Activated CD8-positive, alpha-beta memory T cell treated with anti-CD3 and anti-CD28 coated beads, Interleukin-2, amount 50 U/mL, for 4 hours (primary cell): ENCODE measurements at regions not wholly inside any gene's neighbourhood (a gene's known extent, or its start where the extent isn't known, plus 50 kb on each side); places are given as distances from the start of the nearest gene placed in this dataset.
"Not testable (repeated sequence)": the region's sequence is repeated elsewhere in the genome, so short reads cannot be mapped to it uniquely, and the experiment has no call there.

Source experiments
- DNase-seq: peaks from one replicate; pipeline ENCODE4 v3.0.0-alpha.2; 2020

DNA sequence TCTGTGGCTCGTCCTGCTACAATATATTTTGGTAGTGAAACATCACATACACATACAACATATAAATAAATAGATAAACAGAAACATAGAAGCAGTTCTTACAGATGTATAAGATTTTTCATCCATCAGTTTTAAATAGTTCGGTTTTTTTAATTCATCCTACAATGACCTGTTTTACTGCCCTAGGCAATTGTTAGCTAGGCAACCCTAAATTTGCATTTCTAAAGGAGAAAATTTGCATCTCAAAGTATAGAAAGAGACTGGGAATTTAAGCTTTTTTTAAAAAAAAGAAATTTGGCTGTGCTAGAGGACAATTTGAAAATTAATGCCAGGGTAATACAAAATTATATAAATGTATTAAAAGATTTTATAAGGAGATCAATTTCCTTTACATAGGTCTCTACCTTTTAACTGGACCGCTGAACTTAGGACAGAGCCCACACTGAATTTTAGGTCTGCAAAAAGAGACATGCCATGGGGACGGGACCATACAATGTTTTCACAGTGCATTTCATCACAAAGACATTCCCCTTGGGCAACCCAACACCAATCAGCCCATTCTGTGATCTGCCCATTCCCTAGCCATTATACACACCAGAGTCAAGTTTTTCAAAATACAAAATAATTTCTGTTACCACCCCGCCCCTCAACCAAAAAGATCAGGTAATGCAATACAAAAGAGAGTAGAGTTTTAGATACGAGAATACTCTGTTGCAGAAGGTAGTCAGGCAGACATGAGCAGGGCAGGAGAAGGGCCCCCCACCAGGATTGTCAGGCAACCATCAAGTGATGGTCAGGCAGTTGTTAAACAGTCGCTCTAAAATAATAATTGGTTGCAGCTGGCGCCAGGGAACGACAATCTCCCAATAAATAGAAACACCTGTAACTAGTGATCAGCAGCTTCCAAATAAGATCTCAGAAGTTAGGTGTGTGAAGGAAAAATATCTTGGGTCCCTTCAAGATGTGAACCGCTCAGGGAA lies 299.7 kb upstream of the SGCG start:
- DNase-seq: no peak

DNA sequence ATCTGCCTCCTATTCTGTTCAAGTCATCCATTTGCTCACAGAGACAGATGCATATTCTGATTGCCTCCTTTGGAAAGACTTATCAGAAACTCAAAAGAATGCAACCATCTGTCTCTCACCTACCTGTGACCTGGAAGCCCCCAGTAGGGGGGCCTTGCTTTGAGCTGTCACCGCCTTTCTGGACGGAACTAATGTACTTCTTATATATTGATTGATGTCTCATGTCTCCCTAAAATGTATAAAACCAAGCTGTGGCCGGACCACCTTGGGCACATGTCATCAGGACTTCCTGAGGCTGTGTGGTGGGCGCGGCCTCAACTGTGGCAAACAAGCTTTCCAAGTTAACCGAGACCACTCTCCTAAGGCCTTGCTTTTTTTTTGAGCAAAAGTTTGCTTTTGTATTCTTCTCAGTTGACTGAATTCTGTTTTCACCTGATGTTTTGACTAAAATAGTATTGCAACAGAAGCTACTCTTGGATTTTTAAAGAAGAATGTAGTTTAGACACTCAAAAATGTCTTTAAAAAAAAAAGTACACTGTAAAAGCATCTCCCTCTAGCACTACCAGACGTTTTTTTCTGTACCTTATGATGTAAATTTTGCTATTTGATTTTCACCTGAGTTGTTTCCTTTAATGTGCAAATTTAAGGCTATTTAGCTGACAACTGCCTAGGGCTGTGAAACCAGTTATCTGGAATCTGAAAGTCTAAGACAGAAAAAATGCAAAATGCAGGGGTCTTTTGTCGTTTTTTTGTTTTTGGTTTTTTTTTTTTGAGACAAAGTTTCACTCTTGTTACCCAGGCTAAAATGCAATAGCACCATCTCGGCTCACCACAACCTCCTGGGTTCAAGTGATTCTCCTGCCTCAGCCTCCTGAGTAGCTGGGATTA lies 298.8 kb upstream of the SGCG start:
- DNase-seq: not testable (repeated sequence)

DNA sequence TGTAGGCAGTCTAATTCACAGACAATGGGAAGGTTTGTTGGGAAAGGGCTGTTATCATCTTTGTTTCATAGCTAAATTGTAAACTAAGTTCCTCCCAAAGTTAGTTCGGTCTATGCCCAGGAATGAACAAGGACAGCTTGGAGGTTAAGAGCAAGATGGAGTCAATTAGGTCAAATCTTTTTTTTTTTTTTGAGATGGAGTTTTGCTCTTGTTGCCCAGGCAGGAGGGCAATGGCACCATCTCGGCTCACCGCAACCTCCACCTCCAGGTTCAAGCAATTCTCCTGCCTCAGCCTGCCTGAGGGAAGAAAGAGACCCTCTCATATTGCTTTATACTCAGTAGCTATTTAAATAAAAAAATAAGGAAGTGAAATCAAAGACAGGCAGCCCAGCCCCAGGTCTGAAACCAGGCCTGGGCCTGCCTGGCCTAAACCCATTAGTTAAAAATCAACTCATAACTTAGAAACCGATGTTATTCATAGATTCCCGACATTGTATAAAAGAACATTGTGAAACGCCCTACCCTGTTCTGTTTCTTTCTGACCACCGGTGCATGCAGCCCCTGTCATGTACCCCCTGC lies 297.4 kb upstream of the SGCG start:
- DNase-seq: no peak

DNA sequence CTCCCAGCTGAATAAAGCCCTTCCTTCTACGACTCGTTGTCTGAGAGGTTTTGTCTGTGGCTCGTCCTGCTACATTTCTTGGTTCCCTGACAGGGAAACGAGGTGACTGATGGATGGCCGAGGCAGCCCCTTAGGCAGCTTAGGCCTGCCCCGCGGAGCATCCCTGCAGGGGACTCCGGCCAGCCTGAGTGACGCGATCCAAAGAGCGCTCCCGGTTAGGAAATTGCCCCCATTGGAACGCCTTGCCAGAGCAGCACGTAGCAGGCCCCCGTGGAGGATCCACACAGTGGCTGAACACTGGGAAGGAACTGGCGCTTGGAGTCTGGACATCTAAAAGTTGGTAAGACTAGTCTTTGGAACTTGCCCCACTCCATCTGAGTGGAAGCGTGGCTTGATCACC lies 296.8 kb upstream of the SGCG start:
- no peak for DNase-seq

DNA sequence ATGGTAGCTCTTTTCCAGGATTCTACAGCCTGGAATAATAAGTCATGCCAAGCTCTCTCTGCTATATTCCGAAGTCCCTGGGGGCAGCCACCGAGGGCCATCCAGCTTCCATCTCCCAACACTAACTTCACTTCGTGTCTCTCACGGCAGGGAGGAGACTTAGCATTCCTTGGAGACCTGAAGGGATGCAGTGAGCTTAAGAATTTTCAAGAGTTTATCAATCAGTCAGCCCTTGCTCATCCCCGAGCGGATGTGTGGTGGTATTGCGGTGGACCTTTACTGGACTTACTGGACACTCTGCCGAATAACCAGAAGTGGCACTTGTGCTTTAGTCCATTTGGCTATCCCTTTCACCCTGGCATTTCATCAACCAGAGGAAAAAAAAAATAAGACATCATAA lies 294.7 kb upstream of the SGCG start:
- DNase-seq: not testable (repeated sequence)

DNA sequence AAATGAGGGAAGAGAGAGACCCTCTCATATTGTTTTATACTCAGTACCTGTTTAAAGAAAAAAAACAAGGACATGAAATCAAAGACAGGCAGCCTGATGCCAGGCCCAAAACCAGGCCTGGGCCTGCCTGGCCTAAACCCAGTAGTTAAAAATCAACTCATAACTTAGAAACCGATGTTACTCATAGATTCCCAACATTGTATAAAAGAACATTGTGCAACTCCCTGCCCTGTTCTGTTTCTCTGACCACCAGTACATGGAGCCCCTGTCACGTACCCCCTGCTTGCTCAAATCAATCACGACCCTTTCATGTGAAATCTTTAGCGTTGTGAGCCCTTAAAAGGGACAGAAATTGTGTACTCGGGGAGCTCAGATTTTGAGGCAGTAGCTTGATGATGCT lies 291.4 kb upstream of the SGCG start:
- not testable (repeated sequence) for DNase-seq

DNA sequence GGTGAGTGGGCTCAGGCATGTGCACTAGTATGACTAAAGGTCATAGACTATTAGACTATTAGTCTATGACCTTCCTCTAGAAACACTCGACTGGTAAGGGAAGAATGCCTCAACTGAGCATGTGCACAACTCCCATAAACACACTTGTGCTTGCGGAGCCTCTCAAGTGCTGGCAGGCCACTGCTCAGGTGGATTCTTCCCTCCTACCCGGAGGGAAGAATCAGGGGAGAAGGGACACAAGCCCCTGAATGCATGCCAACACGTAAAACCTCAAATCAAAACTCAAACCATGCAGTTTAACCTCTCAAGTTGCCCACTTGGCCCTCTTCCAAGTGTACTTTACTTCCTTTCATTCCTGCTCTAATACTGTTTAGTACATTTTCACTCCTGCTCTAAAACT lies 287.6 kb upstream of the SGCG start:
- DNase-seq: no peak

DNA sequence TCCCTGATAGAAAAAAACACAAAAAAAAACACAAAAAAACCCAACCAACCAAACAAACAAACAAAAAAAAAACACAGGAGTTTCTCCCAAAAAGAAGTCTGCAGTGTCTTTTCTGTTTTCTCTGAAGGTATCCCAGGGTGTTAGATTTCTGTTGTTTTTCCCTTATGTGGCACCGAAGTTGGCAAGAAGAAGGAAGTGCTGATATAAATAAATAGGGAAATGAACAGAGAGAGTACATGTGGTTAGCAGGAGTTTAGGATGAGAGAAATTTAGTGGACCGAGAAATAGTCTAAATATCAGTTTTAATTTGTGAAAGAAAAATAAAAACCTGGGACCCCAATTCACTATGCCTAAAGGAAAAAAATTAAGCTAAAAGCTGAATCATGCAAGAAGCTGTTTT lies 287.0 kb upstream of the SGCG start:
- DNase-seq: no peak

DNA sequence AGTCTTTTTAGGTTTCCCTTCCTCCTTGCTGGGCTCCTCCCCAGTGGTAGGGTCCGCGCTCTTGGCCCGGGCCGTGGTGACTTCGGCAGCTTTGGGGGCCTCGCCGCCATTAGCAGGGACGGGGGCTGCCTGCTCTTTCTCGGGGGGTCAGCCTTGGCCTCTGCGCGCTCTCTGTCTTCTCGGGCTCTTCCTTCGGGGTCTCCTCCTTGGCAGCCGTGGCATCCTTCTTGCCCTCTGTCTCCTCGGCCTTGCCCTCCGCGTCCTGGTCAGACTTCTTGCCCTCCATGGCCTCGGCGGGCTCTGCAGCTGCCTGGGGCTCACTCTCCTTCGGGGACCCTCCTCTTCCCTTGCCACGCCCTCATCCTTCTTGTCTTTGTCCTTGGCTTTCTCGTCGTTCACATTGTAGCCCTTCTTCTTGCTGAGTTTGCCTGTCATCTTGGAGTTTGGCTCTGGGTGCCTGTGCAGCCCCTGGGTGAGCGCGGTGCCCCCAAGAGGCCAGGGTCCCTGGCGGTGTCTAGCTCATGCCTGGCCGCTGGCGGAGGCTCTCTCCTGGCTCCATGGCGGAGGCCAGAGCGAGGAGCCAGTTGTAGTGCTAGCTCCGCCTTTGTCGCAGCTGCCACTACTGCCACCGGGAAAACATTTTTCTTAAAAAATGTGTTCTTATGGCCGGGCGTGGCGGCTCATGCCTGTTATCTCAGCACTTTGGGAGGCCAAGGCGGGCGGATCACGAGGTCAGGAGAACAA lies 283.0 kb upstream of the SGCG start:
- DNase-seq: no peak

DNA sequence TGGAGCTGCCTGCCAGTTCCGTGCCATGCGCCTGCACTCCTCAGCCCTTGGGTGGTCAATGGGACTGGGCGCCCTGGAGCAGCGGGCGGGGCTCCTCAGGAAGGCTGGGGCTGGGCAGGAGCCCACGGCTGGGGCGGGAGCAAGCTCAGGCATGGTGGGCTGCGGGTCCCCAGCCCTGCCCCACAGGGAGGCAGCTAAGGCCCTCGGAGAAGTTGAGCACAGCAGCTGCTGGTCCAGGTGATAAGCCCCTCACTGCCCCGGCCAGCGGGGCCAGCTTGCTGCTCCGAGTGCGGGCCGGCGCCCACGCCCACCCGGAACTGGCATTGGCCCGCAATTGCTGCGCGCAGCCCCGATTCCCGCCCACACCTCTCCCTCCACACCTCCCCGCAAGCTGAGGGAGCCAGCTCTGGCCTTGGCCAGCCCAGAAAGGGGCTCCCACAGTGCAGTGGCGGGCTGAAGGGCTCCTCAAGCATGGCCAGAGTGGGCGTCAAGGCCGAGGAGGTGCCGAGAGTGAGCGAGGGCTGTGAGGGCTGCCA lies 280.3 kb upstream of the SGCG start:
- not testable (repeated sequence) for DNase-seq

DNA sequence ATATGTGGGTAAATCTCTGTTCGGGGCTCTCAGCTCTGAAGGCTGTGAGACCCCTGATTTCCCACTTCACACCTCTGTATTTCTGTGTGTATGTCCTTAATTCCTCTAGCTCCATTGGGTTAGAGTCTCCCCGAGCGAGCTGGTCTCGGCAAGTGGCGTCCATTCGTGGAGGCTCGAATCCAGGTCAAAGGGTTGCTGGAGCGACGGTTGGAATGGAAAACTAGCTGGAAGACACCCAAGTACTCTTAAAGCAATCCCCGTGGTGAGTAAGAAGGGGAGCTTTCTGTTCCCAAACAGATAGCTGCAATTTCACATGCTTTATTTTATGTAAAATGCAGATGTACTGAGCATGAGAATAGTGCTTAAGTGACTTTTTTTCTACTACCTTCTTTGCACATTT lies 277.5 kb upstream of the SGCG start:
- no peak for DNase-seq

DNA sequence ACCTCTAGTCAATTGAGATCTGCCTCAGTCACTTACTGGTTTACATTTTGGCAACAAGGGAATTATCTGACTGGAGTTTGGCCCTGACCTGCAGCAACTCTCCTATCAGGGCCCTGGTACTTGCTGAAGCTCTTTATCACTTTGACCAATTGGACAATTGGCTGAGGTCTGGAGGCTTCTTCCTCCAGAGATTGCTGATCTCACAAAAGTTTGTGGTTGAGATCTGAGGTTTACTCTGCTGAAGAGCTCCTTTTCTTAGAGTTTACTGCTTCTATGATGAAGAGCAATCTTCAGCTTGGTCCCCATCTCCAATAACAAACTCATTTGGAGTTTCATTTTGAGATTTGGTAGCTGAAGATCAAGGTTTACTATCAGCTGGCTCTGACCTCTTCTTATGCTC lies 276.9 kb upstream of the SGCG start:
- DNase-seq: no peak

DNA sequence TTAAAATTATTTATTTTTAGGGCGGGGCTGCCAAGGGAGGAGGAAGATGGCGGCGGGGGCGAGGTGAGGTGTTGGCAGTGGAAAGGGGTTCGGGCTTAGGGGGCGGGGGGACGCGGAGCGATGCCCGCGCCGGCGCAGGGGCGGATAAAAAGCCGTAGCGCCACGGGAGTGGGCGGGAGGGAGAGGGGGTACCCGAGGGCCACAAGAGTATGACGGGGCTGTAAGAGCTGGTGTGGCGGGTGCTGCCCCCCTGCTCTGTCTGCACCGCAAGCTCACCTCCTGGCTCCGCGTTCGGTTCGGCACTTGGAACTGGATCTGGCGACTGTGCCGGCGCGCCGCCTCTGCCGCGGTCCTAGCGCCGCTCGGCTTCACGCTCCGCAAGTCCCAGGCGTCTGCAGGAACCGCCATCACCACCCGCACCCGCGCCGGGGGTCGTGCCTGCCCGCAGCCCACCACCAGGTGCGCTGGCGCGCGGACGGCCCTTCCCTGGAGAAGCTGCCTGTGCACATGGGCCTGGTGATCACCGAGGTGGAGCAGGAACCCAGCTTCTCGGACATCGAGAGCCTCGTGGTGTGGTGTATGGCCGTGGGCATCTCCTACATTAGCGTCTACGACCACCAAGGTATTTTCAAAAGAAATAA lies 265.2 kb upstream of the SGCG start:
- no peak for DNase-seq

DNA sequence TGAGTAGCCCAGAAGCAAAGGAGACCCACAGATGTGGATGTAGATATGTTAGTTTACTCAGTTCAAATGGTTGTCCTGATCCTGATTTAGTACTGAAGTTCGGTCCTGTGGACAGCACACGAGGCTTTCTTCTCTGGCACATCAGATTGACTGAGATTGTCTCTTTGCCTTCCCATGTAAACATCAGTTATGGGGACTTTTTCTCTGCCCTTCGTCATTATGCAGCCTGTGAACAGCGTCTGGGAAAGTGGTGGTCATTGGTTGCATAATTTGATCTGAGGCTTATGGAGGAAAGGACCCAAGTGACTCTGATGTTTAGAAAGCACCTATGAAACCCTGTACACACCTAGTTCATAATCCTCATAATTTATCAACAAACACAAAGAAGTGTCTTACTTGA lies 264.5 kb upstream of the SGCG start:
- not testable (repeated sequence) for DNase-seq

DNA sequence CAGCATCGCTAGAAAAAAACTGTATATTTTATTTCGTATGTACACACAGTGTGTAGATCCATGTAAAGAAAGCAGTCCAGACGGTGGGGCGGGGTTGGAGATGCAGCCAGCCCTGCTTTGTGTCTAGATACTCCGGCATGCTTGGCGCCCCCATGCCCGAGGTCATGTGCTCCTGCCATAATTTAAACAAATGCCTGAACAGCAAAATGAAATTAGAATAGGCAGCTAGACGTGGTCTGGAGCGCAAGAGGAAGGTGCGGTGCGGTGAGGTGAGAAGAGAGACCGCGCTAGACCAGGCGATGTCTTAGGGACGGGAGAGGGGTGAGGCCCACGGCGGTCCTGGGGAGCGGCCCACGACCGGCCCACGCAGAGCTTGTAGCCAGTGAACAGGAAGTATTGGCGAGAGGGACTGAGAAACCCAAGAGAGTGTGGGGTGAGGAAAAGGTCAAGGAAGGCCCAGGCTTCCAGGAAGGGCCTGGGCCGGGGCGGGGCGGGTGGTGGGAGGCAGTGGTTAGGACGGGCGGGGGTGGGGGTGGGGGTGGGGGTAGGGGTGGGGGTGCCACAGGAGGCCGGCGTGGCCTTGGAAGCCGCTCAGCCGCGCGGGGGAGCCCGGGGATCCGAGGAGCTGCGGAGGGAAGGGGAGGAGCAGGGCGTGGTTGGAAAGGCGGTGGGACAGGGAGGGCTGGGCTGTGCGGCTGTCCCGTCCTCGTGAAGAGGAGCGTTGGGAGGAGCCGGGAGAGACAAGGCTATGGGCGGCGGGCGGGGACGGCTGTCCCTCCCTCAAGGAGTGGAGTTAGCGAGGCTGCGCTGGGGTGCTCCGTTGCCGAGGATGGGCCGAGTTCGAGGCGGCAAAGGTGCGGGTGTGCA lies 254.7 kb upstream of the SGCG start:
- DNase-seq: no peak

DNA sequence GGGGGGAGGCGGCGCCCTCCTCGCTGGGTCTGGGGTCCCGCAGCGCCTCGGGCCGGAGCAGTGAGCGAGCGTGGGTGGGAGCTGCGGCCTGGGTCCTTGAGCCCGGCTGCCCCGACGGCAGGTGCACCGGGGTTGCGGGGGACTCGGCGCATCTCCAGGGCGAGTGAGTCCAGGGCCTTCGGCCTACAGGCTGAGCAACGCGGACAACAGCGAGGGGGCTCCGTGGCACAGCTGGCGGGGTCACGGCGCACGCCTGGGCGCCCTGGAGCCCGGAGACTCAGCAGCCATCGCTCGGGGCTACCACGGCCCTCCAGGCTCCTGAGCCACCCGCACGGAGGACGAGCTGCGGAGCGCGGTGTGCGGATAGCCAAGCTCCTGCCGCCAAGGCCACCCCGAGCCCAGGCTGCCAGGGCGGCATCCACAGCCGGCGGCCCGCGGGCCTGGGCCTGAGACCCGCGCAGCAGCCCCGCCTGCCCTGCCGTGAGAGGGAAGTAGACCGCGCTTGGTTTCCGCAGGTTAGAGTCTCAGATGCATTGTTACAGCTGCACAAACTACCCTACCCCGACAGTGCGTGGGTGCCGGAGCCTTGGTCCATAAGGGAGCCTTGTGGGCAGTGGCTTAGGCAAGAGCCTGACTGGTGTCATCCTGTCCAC lies 253.9 kb upstream of the SGCG start:
- DNase-seq: no peak

DNA sequence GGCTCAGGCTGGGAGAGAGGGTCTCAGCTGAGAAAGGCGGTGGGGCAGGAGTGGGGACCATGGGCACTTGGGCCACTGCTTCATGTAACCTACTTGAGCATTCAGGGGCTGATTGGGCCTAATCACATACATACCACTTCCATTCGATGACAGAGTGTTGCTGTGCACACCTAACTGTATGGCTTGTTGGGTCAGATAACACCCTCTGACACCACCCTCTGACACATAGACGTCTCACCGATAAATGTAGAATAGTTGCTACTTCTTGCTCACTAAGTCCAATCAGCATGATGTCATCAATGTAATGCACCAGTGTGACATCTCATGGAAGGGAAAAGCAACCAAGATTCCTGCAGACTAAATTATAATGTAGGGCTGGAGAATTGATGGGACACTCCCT lies 252.9 kb upstream of the SGCG start:
- not testable (repeated sequence) for DNase-seq

DNA sequence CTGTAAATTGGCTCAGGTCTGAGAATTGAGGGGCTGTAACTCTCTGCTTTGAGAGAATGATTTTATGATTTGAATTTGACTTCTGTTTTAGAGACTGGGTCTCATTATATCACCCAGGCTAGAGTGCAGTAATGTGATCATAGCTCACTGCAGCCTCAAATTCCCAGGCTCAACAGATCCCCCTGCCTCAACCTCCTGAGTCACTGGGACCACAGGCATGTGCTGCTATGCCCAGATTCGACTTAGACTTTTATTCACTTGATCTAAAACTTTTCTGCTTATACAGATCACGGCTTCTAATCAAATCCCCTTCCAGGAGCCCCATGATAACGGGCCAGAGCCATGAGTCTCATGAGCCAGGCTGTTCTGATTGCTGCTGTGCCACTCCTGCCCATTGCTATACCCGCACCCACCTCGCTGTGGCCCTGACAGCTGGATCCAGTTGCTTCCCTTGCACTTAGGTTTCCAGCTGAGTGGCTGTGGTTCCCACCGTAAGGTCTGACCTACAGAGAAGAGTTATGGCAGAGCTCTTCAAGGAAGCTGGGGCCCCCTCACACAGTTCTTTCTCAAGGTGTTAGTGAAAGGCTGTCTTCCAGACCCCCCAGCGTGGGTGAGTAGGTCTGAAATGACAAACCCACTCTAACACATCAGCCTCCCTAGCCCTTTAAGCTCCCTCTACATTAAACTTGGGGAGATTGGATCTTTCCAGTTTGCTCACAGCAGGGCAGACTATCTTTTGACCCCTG lies 251.2 kb upstream of the SGCG start:
- DNase-seq: no peak

DNA sequence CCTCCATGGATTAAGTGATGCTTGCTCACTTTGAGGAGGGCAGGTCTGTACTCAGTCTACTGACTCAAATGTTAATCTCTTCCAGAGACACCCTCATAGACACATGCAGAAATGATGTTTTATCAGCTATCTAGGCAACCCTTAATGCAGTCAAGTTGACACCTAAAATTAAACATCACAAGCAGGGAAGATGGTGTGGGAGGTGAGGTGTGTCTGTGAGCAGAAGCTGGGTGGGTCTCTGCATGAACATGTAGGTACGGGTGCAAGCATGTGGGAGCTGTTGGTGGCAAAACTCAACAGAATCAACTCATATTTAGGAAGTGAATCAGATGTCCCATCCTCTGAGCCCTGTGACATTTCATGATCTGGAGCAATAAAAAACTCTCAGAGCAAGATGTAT lies 249.2 kb upstream of the SGCG start:
- DNase-seq: no peak
